ENCODE measurements at regions not wholly inside any gene's neighbourhood (a gene's known extent, or its start where the extent isn't known, plus 50 kb on each side); places are given as distances from the start of the nearest gene placed in this dataset.

GRCh38 chr4:137065311-137065710, 467.0 kb downstream of the PCDH18 start:
- Histone ChIP-seq H3K36me3 (no peaks in the 10 kb centered on the region), H3K27me3 (ENCODE audit: low read depth) (no peaks in the 10 kb centered on the region), H3K9me3 (no peaks in the 10 kb centered on the region), H3K27ac (no peak overlapping the region), H3K4me1 (no peaks in the 10 kb centered on the region), H3K4me3 (no peak overlapping the region)
- DNase-seq = no peak
- ATAC-seq = no peak
- no peak for TF ChIP-seq CTCF (IDR thresholded peaks at IDR 0.05)
- intact Hi-C loops (cut with DNase I) = no loop called here

GRCh38 chr4:137063961-137064360, 468.3 kb downstream of the PCDH18 start:
- no peak overlapping the region for H3K27ac ChIP-seq
- no peak for TF ChIP-seq CTCF (IDR thresholded peaks at IDR 0.05)
- H3K27me3 ChIP-seq (ENCODE audit: low read depth) = no peaks in the 10 kb centered on the region
- H3K9me3 ChIP-seq = no peaks in the 10 kb centered on the region
- H3K4me3 ChIP-seq = no peak overlapping the region
- no peak for DNase-seq
- H3K36me3 ChIP-seq = no peaks in the 10 kb centered on the region
- no peak for ATAC-seq
- intact Hi-C loops (cut with DNase I) = no loop called here
- H3K4me1 ChIP-seq = no peaks in the 10 kb centered on the region

- Histone ChIP-seq H3K27me3 (ENCODE audit: low read depth) (no peaks in the 10 kb centered on the region), H3K9me3 (no peaks in the 10 kb centered on the region), H3K36me3 (no peaks in the 10 kb centered on the region), H3K4me1 (no peaks in the 10 kb centered on the region), H3K27ac (no peak overlapping the region), H3K4me3 (no peak overlapping the region)
- intact Hi-C loops (cut with DNase I) = no loop called here
- DNase-seq (no peak), ATAC-seq (no peak)
- no peak for TF ChIP-seq CTCF (IDR thresholded peaks at IDR 0.05)
Observed at GRCh38 chr4:137043184-137043583, 489.1 kb downstream of the PCDH18 start.

- Histone ChIP-seq H3K36me3 (no peaks in the 10 kb centered on the region), H3K27ac (no peak overlapping the region), H3K27me3 (ENCODE audit: low read depth) (no peaks in the 10 kb centered on the region), H3K4me3 (no peak overlapping the region), H3K9me3 (no peaks in the 10 kb centered on the region), H3K4me1 (no peaks in the 10 kb centered on the region)
- DNase-seq (no peak), ATAC-seq (no peak)
- intact Hi-C loops (cut with DNase I) = no loop called here
- TF ChIP-seq CTCF (IDR thresholded peaks at IDR 0.05) = no peak
Observed at GRCh38 chr4:137039370-137039769, 492.9 kb downstream of the PCDH18 start.

GRCh38 chr4:137032222-137032621, 500.1 kb downstream of the PCDH18 start:
- DNase-seq (no peak), ATAC-seq (no peak)
- H3K4me1 ChIP-seq = no peaks in the 10 kb centered on the region
- H3K4me3 ChIP-seq = no peak overlapping the region
- H3K36me3 ChIP-seq = no peaks in the 10 kb centered on the region
- H3K9me3 ChIP-seq = no peaks in the 10 kb centered on the region
- H3K27me3 ChIP-seq (ENCODE audit: low read depth) = no peaks in the 10 kb centered on the region
- TF ChIP-seq CTCF (IDR thresholded peaks at IDR 0.05) = no peak
- H3K27ac ChIP-seq = no peak overlapping the region
- intact Hi-C loops (cut with DNase I) = no loop called here

- no peaks in the 10 kb centered on the region for H3K9me3 ChIP-seq
- H3K4me3 ChIP-seq = no peak overlapping the region
- intact Hi-C loops (cut with DNase I) = no loop called here
- TF ChIP-seq CTCF (IDR thresholded peaks at IDR 0.05) = no peak
- DNase-seq (no peak), ATAC-seq (no peak)
- no peaks in the 10 kb centered on the region for H3K4me1 ChIP-seq
- H3K27ac ChIP-seq = no peak overlapping the region
- no peaks in the 10 kb centered on the region for H3K36me3 ChIP-seq
- no peaks in the 10 kb centered on the region for H3K27me3 ChIP-seq (ENCODE audit: low read depth)
Observed at GRCh38 chr4:137029026-137029425, 503.3 kb downstream of the PCDH18 start.

Data from lower lobe of right lung (tissue), 2 donors.